Suppressor macrophage (primary cell): ENCODE measurements at regions not wholly inside any gene's neighbourhood (a gene's known extent, or its start where the extent isn't known, plus 50 kb on each side); places are given as distances from the start of the nearest gene placed in this dataset.
"Not testable (repeated sequence)": the region's sequence is repeated elsewhere in the genome, so short reads cannot be mapped to it uniquely, and the experiment has no call there.

Experiments used
- DNase-seq, 4 experiments: peaks; one replicate each; pipeline ENCODE4 v3.0.0-alpha.2; 2020 to 2022

DNA sequence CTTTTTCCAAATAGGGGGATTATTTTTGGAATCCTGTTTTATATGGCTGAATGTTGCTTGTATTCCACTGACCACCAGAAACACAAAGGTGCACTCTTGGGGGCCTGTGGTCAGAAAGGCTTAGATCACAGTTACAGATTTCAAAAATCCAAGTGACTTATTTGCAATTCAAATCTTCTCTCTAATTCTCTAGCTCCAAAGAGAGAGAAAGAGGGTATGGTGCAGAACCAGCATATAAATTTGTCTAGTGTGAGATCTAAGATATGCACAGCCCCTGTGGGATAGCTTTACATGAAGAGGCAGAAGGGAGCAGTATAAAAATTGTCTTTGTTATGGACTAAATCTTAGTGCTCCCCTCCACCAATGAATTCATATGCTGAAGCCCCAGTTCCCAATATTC is 1121.7 kb upstream of the CELF2 start:
- no peak for DNase-seq

- no peak for DNase-seq
Measured at GRCh38 chr10:9898633-9899395, 1118.9 kb upstream of the CELF2 start.

GRCh38 chr10:9900751-9901150 is 1116.9 kb upstream of the CELF2 start:
- no peak for DNase-seq

DNA sequence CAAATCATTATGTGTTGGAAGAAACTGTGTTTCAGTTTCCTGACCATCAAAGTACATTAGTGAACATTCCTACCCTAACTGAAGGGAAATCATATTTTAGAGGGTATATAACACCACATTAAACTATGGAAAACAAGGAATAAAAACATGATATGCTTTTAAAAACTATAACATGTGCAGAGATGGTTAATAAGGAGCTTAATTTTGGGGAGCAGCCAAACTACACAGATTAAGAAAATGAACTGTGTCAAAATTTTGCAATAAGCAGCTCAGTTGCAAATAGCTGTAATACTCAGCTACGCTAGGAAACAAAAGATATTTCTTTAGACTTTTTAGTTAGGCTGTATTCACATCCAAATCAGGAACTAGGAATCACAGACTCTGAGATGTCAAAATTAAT is 1115.7 kb upstream of the CELF2 start:
- no peak for DNase-seq

DNA sequence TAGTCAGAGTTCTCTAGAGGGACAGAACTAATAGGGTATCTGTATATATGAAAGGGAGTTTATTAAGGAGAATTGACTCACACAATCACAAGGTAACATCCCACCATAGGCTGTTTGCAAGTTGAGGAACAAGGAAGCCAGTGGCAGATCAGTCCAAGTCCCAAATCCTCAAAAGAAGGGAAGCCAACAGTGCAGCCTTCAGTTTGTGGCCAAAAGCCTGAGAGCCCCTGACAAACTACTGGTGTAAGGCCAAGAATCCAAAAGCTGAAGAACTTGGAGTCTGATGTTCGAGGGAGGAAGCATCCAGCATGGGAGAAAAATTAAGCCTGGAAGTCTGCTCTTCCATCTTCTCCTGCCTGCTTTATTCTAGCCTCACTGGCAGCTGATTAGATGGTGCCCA is 1107.2 kb upstream of the CELF2 start:
- no peak for DNase-seq

- DNase-seq: no peak
Measured at GRCh38 chr10:9911488-9911887, 1106.2 kb upstream of the CELF2 start.

DNA sequence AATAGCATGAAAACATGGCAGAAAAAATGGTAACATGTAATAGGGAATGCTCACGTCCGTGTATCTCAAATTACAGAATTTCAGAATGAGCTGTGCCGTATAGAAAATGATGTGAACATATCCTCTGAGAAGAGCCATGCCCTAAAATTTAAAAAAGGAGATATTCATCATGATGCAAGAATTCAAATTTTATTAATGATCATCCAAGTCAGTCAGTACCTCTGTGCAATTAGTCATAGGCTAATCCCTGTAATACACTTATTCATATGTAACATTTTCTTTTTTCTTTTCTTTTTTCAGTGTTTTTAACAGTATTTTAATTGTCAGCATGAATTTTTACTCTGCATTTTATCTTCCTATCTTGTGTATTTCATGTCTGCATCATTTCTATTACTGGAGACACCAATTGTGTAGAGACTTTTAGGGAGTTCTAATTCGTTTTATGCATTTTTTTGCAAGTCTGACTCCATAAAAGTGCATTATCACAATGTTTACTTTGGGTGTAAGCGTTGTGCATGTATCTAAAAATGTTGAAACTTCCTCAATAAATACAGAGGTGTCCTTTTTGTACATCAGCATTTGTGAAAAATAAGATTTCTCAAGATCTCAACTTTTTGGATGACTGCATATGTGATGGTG is 1103.7 kb upstream of the CELF2 start:
- no peak for DNase-seq

DNA sequence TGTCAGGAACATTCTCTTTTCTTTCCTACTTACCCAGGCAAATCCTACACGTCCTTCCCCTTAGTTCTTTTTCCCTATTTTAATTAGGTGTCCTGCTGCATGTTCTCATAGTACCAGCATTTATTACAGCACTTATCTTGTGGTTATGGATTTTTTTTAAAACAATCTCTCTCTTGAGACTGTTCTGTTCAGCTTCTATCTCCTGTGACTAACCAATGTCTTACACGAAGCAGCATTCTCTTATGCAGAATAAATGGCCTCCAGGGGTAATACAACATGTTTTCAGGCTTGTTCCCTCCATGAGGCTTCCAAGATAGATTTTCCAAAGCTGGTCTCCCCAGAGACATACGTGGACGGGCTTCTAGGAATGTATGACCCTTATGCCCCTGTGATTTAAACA is 1096.1 kb upstream of the CELF2 start:
- no peak for DNase-seq

GRCh38 chr10:9922126-9922870 is 1095.4 kb upstream of the CELF2 start:
- DNase-seq: no peak

DNA sequence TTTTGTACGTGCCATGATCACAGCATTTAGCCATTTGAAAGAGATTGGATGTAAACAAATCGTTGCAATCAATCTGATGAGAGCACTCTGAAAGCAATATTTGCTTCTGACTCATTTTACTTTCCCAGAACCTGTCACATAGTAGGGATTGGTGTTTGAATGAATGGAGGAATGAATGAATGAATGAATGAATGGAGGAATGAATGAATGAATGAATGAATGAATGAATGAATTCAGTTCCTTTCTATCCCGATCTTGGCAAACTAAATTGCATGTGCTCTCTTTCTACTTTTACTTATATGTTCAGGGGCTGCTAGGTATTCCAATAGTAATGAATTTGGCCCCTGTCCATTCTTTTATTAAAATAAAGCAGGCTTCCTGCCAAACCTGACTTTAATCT is 1091.7 kb upstream of the CELF2 start:
- no peak for DNase-seq

DNA sequence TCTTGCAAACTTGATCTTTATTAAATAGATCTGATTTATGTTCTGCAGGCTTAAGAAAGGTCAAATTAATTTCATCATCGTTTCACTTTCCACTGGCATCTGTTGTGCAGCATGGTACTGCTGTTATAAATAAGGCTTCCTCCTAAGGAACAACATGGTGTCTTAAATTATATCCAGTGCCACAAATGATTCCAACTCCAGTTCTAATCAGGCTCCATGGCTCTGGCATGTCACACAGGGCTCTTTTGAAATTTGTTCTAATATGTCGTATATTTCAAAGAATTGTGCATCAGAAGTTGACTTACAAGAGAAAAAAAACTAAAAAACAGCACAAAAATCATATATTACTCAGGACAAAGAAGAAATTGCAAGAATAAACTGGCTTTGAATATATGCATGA is 1090.8 kb upstream of the CELF2 start:
- no peak for DNase-seq

DNA sequence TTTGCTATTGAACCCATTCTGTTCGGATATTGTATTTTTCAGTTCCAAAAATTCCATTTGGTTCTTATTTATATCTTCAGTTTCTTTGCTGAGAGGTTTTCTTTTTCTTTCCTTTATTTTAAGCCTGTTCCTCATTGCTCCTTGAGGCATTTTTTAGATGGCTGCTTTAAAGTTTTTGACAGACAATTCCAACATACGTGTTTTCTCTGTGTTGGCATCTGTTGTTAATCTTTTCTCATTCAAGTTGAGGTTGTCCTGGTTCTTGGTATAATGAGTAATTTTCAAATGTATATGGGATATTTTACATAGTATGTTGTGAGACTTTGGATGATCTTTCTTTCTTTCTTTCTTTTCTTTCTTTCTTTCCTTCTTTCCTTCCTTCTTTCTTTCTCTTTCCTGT is 1078.0 kb upstream of the CELF2 start:
- DNase-seq: no peak

- no peak for DNase-seq
Measured at GRCh38 chr10:9944690-9945089, 1073.0 kb upstream of the CELF2 start.

- no peak for DNase-seq
Measured at GRCh38 chr10:9950070-9950469, 1067.6 kb upstream of the CELF2 start.

GRCh38 chr10:9951481-9952257 is 1066.0 kb upstream of the CELF2 start:
- DNase-seq: peak; percentile 2 to 37 (median 20)

- peak; percentile 10 to 85 (median 34) for DNase-seq
Measured at GRCh38 chr10:9957351-9957750, 1060.3 kb upstream of the CELF2 start.

DNA sequence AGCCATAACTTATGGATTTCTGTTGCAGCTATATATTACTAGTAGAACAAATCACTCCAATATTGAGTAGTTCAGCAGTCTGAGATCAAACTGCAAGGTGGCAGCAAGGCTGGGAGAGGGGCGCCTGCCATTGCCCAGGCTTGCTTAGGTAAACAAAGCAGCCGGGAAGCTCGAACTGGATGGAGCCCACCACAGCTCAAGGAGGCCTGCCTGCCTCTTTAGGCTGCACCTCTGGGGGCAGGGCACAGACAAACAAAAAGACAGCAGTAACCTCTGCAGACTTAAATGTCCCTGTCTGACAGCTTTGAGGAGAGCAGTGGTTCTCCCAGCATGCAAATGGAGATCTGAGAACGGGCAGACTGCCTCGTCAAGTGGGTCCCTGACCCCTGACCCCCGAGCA is 1059.8 kb upstream of the CELF2 start:
- not testable (repeated sequence) for DNase-seq

GRCh38 chr10:9965341-9965740 is 1052.3 kb upstream of the CELF2 start:
- DNase-seq: no peak

DNA sequence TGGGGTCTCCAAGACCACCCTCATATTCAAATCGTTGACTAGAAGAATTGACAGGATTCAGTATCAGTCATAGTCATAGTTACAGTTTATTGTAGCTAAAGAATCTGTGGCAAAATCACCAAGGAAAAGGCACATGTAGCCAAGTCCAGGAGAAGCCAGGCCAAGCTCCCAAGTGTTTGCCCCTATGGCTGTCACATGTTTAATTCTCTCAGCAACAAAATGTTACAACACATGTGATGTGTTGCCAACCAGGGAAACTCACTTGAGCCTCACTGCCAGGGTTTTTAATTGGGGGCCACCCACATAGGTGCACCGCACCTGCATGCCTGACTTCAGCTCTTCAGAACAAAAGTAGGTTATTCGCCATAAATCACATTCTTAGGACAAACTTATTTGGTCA is 1030.9 kb upstream of the CELF2 start:
- no peak for DNase-seq

DNA sequence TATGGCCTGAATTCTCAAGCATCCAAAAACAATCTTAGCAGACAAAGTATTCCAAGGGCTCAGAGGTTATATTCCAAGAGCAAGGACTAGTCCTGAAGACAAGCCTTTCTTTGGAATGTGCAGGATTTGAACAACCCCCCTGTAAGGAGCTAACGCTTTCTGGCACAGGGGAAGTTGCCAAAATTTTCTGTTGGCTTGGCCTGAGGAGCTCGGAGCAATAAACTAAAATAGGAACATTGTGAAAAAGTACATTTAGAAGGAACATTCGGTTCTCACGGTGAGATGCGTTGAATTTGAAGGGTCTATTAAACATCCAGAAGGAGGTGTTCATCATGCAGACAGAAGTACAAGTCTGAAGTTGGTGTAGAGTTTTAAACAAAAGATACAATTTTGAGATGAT is 1030.5 kb upstream of the CELF2 start:
- no peak for DNase-seq

GRCh38 chr10:9992661-9993060 is 1025.0 kb upstream of the CELF2 start:
- no peak for DNase-seq

DNA sequence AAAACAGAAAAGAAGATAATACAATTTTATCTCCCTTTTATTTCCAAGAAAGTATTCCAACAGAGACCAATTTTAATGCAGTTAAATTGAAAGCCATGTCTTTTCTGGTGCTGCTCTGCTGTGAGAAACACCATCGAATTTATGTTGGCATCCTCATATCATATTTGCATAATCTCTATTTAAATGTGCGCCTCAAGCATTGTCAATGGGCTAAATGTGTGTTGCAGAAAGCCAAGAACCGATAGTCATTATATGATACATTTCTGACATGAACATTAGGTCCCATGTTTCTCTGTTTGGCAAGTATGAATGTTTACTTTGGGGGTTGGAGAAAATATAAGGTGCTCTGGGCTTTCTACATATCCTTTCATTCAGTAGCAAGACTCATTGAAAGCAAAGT is 1023.5 kb upstream of the CELF2 start:
- DNase-seq: no peak

DNA sequence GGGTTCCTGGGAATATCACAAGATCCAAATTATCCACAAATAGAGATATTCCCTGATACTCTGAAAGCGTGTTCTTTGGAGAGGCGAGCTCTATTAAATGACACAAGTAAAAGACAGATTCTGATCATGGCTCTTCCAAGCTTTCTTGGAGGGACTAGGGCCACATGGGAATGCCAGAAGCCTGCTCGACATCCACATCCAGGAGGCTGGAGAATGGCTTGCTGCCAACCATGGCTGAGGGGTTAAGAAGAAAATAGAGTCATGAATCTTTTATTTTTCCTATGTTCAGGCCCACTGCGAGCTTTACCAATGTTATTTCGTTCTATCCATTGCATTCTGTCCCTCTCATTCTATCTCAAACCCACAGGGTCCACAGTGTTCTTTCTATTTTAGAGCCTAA is 1018.0 kb upstream of the CELF2 start:
- no peak for DNase-seq
